Uterus (tissue), 2 donors: ENCODE measurements at regions not wholly inside any gene's neighbourhood (a gene's known extent, or its start where the extent isn't known, plus 50 kb on each side); places are given as distances from the start of the nearest gene placed in this dataset.

Source experiments
- POLR2A ChIP-seq, 2 donors: fragments of 450-650 bp; IDR thresholded peaks; one replicate each; pipeline ENCODE4 v1.6.1; 2016; ENCODE audit warnings: antibody characterized with exemption in 2 of 2, mild to moderate bottlenecking in 1 of 2, moderate library complexity in 1 of 2
- TF ChIP-seq, protein P1 (sequence below), 4 experiments: fragments of 200-600 bp in 2 of 4; fragments of 450-650 bp in 2 of 4; sonication (generic) in 2 of 4; IDR thresholded peaks; one replicate each; pipeline ENCODE4 v1.5.1; 2016 to 2019; ENCODE audit warnings: antibody characterized with exemption in 4 of 4, mild to moderate bottlenecking in 2 of 4, moderate library complexity in 1 of 4

DNA sequence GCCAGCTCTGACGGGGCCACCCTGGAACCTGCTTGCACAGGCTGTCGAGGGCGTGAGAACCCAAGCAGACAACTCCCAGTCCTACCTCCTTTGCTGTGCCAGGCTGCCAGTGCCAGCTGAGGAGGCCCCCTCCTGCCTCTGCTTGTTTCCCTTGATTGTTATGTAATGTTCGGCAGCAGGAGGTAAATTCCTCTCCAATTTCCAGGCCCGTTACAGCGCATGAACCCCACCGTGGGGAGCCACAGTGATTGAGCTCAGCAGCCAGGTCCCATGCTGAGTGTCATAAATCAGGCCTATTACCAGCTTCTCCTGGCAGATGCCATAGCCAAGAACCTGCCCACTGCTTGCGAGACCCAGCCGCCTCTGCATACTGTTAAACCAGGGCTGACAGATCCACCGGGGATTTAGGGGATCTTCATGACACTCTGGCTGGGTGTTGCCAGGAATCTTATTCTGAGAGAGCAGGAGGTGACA, 320.5 kb downstream of the DHX35 start:
- TF ChIP-seq, protein P1, sequence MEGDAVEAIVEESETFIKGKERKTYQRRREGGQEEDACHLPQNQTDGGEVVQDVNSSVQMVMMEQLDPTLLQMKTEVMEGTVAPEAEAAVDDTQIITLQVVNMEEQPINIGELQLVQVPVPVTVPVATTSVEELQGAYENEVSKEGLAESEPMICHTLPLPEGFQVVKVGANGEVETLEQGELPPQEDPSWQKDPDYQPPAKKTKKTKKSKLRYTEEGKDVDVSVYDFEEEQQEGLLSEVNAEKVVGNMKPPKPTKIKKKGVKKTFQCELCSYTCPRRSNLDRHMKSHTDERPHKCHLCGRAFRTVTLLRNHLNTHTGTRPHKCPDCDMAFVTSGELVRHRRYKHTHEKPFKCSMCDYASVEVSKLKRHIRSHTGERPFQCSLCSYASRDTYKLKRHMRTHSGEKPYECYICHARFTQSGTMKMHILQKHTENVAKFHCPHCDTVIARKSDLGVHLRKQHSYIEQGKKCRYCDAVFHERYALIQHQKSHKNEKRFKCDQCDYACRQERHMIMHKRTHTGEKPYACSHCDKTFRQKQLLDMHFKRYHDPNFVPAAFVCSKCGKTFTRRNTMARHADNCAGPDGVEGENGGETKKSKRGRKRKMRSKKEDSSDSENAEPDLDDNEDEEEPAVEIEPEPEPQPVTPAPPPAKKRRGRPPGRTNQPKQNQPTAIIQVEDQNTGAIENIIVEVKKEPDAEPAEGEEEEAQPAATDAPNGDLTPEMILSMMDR (IDR thresholded peaks at IDR 0.05), result no peak
- TF ChIP-seq POLR2A (IDR thresholded peaks at IDR 0.05), result no peak
